SK-N-SH treated with all-trans-retinoic acid at 6 μM for 48 hours (cell line): ENCODE measurements at regions not wholly inside any gene's neighbourhood (a gene's known extent, or its start where the extent isn't known, plus 50 kb on each side); places are given as distances from the start of the nearest gene placed in this dataset.

ENCODE experiments used
- ARNTL ChIP-seq: fragments of 450-650 bp; formaldehyde crosslinking; IDR thresholded peaks from 2 replicates; pipeline ENCODE4 v1.5.0; 2020; ENCODE audit warnings: low read depth, mild to moderate bottlenecking, moderate library complexity, borderline replicate concordance
- BACH2 ChIP-seq: fragments of 250-450 bp; sonication (Bioruptor Pico); IDR thresholded peaks from 2 replicates; pipeline ENCODE4 v1.9.0; 2021; ENCODE audit warnings: mild to moderate bottlenecking, borderline replicate concordance
- ESRRG ChIP-seq: fragments of 250-450 bp; sonication (Bioruptor Pico); IDR thresholded peaks from 2 replicates; pipeline ENCODE4 v1.6.1; 2021; ENCODE audit warnings: mild to moderate bottlenecking
- RARB ChIP-seq: fragments of 250-450 bp; sonication (Bioruptor Pico); IDR thresholded peaks from 2 replicates; pipeline ENCODE4 v1.8.0; 2021; ENCODE audit warnings: mild to moderate bottlenecking, moderate library complexity
- ZC3H10 ChIP-seq: fragments of 250-450 bp; sonication (Bioruptor Pico); IDR thresholded peaks from 2 replicates; pipeline ENCODE4 v1.5.1; 2021; ENCODE audit warnings: mild to moderate bottlenecking, moderate library complexity
- ZFP3 ChIP-seq: fragments of 250-450 bp; sonication (Bioruptor Pico); IDR thresholded peaks from 2 replicates; pipeline ENCODE4 v1.5.0; 2020; ENCODE audit warnings: mild to moderate bottlenecking, moderate library complexity
- ZFP30 ChIP-seq: fragments of 450-650 bp; formaldehyde crosslinking; IDR thresholded peaks from 2 replicates; pipeline ENCODE4 v1.5.0; 2022; ENCODE audit warnings: mild to moderate bottlenecking, moderate library complexity
- ZNF565 ChIP-seq: fragments of 450-650 bp; formaldehyde crosslinking; conservative IDR thresholded peaks from 2 replicates; pipeline ENCODE4 v1.5.0; 2020; ENCODE audit warnings: low read depth, mild to moderate bottlenecking, moderate library complexity
- ZNF70 ChIP-seq: fragments of 450-650 bp; formaldehyde crosslinking; IDR thresholded peaks from 2 replicates; pipeline ENCODE4 v1.5.0; 2020; ENCODE audit warnings: mild to moderate bottlenecking, moderate library complexity
- TF ChIP-seq, protein P1 (sequence below): fragments of 250-450 bp; sonication (Bioruptor Pico); IDR thresholded peaks from 2 replicates; pipeline ENCODE4 v1.8.0; 2020; ENCODE audit warnings: mild to moderate bottlenecking, moderate library complexity, borderline replicate concordance
- TF ChIP-seq, protein P2 (sequence below): fragments of 250-450 bp; sonication (Bioruptor Pico); IDR thresholded peaks from 2 replicates; pipeline ENCODE4 v1.5.0; 2020; ENCODE audit warnings: mild to moderate bottlenecking, moderate library complexity
- TF ChIP-seq, protein P3 (sequence below): fragments of 250-450 bp; sonication (Bioruptor Pico); IDR thresholded peaks from 2 replicates; pipeline ENCODE4 v1.5.1; 2021; ENCODE audit warnings: mild to moderate bottlenecking, moderate library complexity
- TF ChIP-seq, protein P4 (sequence below): fragments of 250-450 bp; sonication (Bioruptor Pico); IDR thresholded peaks from 2 replicates; pipeline ENCODE4 v1.8.0; 2021; ENCODE audit warnings: low read depth, mild to moderate bottlenecking, moderate library complexity, borderline replicate concordance

DNA sequence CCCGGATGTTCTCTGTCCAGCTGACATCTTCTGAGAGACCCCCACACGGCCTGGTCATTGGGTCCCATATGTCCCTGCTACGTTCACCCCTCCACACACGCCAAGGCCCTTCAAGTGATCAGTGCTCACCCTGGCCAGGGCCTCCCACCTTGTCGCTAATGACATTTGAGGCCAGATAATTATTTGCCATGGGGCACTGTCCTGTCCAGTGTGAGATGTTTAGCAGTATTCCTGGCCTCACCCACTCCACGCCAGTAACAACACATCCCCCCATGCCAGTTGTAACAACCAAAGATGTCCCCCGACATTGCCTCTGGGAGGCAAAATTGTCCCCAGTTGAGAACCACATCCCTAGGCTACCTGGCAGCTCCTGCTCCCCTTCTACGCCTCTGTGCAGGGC is 49.9 kb upstream of the NANOS1 start:
- TF ChIP-seq, protein P1, sequence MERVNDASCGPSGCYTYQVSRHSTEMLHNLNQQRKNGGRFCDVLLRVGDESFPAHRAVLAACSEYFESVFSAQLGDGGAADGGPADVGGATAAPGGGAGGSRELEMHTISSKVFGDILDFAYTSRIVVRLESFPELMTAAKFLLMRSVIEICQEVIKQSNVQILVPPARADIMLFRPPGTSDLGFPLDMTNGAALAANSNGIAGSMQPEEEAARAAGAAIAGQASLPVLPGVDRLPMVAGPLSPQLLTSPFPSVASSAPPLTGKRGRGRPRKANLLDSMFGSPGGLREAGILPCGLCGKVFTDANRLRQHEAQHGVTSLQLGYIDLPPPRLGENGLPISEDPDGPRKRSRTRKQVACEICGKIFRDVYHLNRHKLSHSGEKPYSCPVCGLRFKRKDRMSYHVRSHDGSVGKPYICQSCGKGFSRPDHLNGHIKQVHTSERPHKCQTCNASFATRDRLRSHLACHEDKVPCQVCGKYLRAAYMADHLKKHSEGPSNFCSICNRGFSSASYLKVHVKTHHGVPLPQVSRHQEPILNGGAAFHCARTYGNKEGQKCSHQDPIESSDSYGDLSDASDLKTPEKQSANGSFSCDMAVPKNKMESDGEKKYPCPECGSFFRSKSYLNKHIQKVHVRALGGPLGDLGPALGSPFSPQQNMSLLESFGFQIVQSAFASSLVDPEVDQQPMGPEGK (CRISPR knock-in tag), result no peak
- TF ChIP-seq ESRRG (CRISPR knock-in tag) (no peak), ARNTL (CRISPR knock-in tag) (no peak), ZFP30 (CRISPR knock-in tag) (no peak), RARB (CRISPR knock-in tag) (no peak), ZNF70 (CRISPR knock-in tag) (no peak), ZC3H10 (CRISPR knock-in tag) (no peak), ZFP3 (CRISPR knock-in tag) (no peak), BACH2 (CRISPR knock-in tag) (no peak), ZNF565 (no peak)
- TF ChIP-seq, protein P2, sequence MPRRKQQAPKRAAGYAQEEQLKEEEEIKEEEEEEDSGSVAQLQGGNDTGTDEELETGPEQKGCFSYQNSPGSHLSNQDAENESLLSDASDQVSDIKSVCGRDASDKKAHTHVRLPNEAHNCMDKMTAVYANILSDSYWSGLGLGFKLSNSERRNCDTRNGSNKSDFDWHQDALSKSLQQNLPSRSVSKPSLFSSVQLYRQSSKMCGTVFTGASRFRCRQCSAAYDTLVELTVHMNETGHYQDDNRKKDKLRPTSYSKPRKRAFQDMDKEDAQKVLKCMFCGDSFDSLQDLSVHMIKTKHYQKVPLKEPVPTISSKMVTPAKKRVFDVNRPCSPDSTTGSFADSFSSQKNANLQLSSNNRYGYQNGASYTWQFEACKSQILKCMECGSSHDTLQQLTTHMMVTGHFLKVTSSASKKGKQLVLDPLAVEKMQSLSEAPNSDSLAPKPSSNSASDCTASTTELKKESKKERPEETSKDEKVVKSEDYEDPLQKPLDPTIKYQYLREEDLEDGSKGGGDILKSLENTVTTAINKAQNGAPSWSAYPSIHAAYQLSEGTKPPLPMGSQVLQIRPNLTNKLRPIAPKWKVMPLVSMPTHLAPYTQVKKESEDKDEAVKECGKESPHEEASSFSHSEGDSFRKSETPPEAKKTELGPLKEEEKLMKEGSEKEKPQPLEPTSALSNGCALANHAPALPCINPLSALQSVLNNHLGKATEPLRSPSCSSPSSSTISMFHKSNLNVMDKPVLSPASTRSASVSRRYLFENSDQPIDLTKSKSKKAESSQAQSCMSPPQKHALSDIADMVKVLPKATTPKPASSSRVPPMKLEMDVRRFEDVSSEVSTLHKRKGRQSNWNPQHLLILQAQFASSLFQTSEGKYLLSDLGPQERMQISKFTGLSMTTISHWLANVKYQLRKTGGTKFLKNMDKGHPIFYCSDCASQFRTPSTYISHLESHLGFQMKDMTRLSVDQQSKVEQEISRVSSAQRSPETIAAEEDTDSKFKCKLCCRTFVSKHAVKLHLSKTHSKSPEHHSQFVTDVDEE (CRISPR knock-in tag), result no peak
- TF ChIP-seq, protein P3, sequence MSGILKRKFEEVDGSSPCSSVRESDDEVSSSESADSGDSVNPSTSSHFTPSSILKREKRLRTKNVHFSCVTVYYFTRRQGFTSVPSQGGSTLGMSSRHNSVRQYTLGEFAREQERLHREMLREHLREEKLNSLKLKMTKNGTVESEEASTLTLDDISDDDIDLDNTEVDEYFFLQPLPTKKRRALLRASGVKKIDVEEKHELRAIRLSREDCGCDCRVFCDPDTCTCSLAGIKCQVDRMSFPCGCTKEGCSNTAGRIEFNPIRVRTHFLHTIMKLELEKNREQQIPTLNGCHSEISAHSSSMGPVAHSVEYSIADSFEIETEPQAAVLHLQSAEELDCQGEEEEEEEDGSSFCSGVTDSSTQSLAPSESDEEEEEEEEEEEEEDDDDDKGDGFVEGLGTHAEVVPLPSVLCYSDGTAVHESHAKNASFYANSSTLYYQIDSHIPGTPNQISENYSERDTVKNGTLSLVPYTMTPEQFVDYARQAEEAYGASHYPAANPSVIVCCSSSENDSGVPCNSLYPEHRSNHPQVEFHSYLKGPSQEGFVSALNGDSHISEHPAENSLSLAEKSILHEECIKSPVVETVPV (CRISPR knock-in tag), result no peak
- TF ChIP-seq, protein P4, sequence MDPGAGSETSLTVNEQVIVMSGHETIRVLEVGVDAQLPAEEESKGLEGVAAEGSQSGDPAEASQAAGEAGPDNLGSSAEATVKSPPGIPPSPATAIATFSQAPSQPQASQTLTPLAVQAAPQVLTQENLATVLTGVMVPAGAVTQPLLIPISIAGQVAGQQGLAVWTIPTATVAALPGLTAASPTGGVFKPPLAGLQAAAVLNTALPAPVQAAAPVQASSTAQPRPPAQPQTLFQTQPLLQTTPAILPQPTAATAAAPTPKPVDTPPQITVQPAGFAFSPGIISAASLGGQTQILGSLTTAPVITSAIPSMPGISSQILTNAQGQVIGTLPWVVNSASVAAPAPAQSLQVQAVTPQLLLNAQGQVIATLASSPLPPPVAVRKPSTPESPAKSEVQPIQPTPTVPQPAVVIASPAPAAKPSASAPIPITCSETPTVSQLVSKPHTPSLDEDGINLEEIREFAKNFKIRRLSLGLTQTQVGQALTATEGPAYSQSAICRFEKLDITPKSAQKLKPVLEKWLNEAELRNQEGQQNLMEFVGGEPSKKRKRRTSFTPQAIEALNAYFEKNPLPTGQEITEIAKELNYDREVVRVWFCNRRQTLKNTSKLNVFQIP (CRISPR knock-in tag), result no peak
